CD4-positive, alpha-beta T cell (primary cell): ENCODE measurements at regions not wholly inside any gene's neighbourhood (a gene's known extent, or its start where the extent isn't known, plus 50 kb on each side); places are given as distances from the start of the nearest gene placed in this dataset.

Experiments
- ATAC-seq: fragments of 200-7000 bp; cut with Tn5 transposase; one replicate; pipeline ENCODE4 v1.10.0; 2022; ENCODE audit warnings: mild to moderate bottlenecking; ENCODE audit not compliant: poor library complexity
- CTCF ChIA-PET: fragments of 350-600 bp; sonication (Branson Sonifier 250); formaldehyde crosslinking; loops from one replicate; lab custom pipeline; 2021; ENCODE audit warnings: antibody characterized with exemption, inconsistent platforms; lab: Charles Lee
- POLR2A ChIA-PET: fragments of 350-600 bp; sonication (Branson Sonifier 250); formaldehyde crosslinking; loops from one replicate; lab custom pipeline; 2021; ENCODE audit warnings: antibody characterized with exemption, inconsistent platforms; lab: Charles Lee
- DNase-seq, 14 experiments: peaks; one replicate each; pipeline ENCODE4 v3.0.0-alpha.2; 2013 to 2020; ENCODE audit warnings: mixed read lengths in 2 of 14
- H3K27ac ChIP-seq, 2 donors: one replicate each; pipeline versions ENCODE4 v1.5.1 to v1.7.0; 2013; ENCODE audit warnings: low read length in 2 of 2, low read depth in 1 of 2, mild to moderate bottlenecking in 1 of 2
- H3K27me3 ChIP-seq, 2 experiments: 1 replicate in 1 of 2; 2 replicates in 1 of 2; pipeline versions ENCODE4 v1.6.1 to v1.7.0; 2013; ENCODE audit warnings: low read length in 2 of 2, control low read depth in 1 of 2, mild to moderate bottlenecking in 1 of 2, moderate library complexity in 1 of 2; ENCODE audit not compliant: insufficient read depth in 2 of 2, control insufficient read depth in 1 of 2
- H3K36me3 ChIP-seq: one replicate; pipeline ENCODE4 v1.6.1; 2013; ENCODE audit warnings: low read length, control low read depth; ENCODE audit not compliant: insufficient read depth
- H3K4me1 ChIP-seq: one replicate; pipeline ENCODE4 v1.6.1; 2013; ENCODE audit warnings: low read length, control low read depth; ENCODE audit not compliant: insufficient read depth
- H3K4me3 ChIP-seq: one replicate; pipeline ENCODE4 v1.5.1; 2013; ENCODE audit warnings: mild to moderate bottlenecking, low read length, moderate library complexity
- H3K9me3 ChIP-seq, 2 experiments: 1 replicate in 1 of 2; 2 replicates in 1 of 2; pipeline versions ENCODE4 v1.6.1 to v1.7.0; 2013; ENCODE audit warnings: low read length in 2 of 2, mild to moderate bottlenecking in 2 of 2, control low read depth in 1 of 2, moderate library complexity in 1 of 2; ENCODE audit not compliant: control insufficient read depth in 1 of 2, insufficient read depth in 1 of 2
- H3K27ac Mint-ChIP-seq: one replicate; pipeline ENCODE4 v1.8.0; 2020; ENCODE audit warnings: mixed read lengths
- H3K27me3 Mint-ChIP-seq: one replicate; pipeline ENCODE4 v1.8.0; 2021; ENCODE audit warnings: mixed read lengths
- H3K36me3 Mint-ChIP-seq: one replicate; pipeline ENCODE4 v1.8.0; 2021; ENCODE audit warnings: low read depth, mixed read lengths
- H3K4me1 Mint-ChIP-seq: one replicate; pipeline ENCODE4 v1.8.0; 2021; ENCODE audit warnings: low read depth, mixed read lengths
- H3K4me3 Mint-ChIP-seq: one replicate; pipeline ENCODE4 v1.8.0; 2020; ENCODE audit warnings: mild to moderate bottlenecking, mixed read lengths
- H3K9me3 Mint-ChIP-seq: one replicate; pipeline ENCODE4 v1.8.0; 2020; ENCODE audit warnings: mixed read lengths
- CTCF ChIP-seq: fragments of 200-600 bp; IDR thresholded peaks from one replicate; pipeline ENCODE4 v1.8.0; 2022; ENCODE audit warnings: antibody characterized with exemption, mild to moderate bottlenecking
- intact Hi-C, 2 experiments: fragments of 100-400 bp; cut with DNase I in 1 of 2; cut with micrococcal nuclease in 1 of 2; formaldehyde crosslinking; loops; one replicate each; pipeline versions ENCODE4 v1.15.1 to v1.9.0; 2023 to 2025; cut with DNase I, micrococcal nuclease

- H3K36me3 Mint-ChIP-seq: no peaks in the 10 kb centered on the region
Measured at GRCh38 chr6:40937491-40937890, 101.5 kb downstream of the UNC5CL start.

GRCh38 chr6:40936818-40937251 lies 102.2 kb downstream of the UNC5CL start:
- no peaks in the 10 kb centered on the region for H3K4me1 Mint-ChIP-seq
- peaks cover 23% of the 10 kb centered on the region for H3K27me3 Mint-ChIP-seq
- H3K27me3 ChIP-seq: peaks cover 4 to 5% of the 10 kb centered on the region in 2 experiments
- no peak overlapping the region for H3K4me3 Mint-ChIP-seq
- no peaks in the 10 kb centered on the region for H3K36me3 Mint-ChIP-seq
- H3K9me3 ChIP-seq: no peaks in the 10 kb centered on the region
- intact Hi-C loops: no loop called here
- H3K4me1 ChIP-seq: no peaks in the 10 kb centered on the region
- no peak overlapping the region for H3K27ac ChIP-seq
- DNase-seq (no peak), ATAC-seq (no peak)
- no peaks in the 10 kb centered on the region for H3K9me3 Mint-ChIP-seq
- CTCF ChIA-PET: no interaction called here
- H3K27ac Mint-ChIP-seq: no peak overlapping the region
- POLR2A ChIA-PET: no interaction called here
- TF ChIP-seq CTCF: no peak
- no peak overlapping the region for H3K4me3 ChIP-seq
- H3K36me3 ChIP-seq: no peaks in the 10 kb centered on the region

More at GRCh38 chr6:40937491-40937890, 101.5 kb downstream of the UNC5CL start:
- TF ChIP-seq CTCF: no peak
- H3K9me3 Mint-ChIP-seq: no peaks in the 10 kb centered on the region
- H3K27ac ChIP-seq: no peak overlapping the region
- no peak for ATAC-seq
- peaks cover 25% of the 10 kb centered on the region for H3K27me3 Mint-ChIP-seq
- H3K4me1 ChIP-seq: no peaks in the 10 kb centered on the region
- no peak for DNase-seq
- CTCF ChIA-PET: no interaction called here
- H3K9me3 ChIP-seq: no peaks in the 10 kb centered on the region
- no peaks in the 10 kb centered on the region for H3K36me3 ChIP-seq
- H3K4me1 Mint-ChIP-seq: no peaks in the 10 kb centered on the region
- H3K4me3 Mint-ChIP-seq: no peak overlapping the region
- H3K27ac Mint-ChIP-seq: no peak overlapping the region
- peaks cover 4 to 5% of the 10 kb centered on the region in 2 experiments for H3K27me3 ChIP-seq
- H3K4me3 ChIP-seq: no peak overlapping the region
- POLR2A ChIA-PET: no interaction called here
- intact Hi-C loops: no loop called here

GRCh38 chr6:40933864-40934263 lies 105.2 kb downstream of the UNC5CL start:
- CTCF ChIA-PET: no interaction called here
- H3K36me3 ChIP-seq: no peaks in the 10 kb centered on the region

More at GRCh38 chr6:40933864-40934263, 105.2 kb downstream of the UNC5CL start:
- no peaks in the 10 kb centered on the region for H3K36me3 Mint-ChIP-seq
- Histone ChIP-seq H3K27ac (no peak overlapping the region), H3K4me3 (no peak overlapping the region), H3K9me3 (no peaks in the 10 kb centered on the region), H3K4me1 (no peaks in the 10 kb centered on the region), H3K27me3 (peaks cover 0 to 5% of the 10 kb centered on the region in 2 experiments)
- H3K27ac Mint-ChIP-seq: no peak overlapping the region
- no peak for TF ChIP-seq CTCF
- intact Hi-C loops: no loop called here
- H3K4me1 Mint-ChIP-seq: no peaks in the 10 kb centered on the region
- H3K4me3 Mint-ChIP-seq: no peak overlapping the region
- H3K27me3 Mint-ChIP-seq: peaks cover 11% of the 10 kb centered on the region
- DNase-seq: no peak
- ATAC-seq: no peak
- POLR2A ChIA-PET: no interaction called here
- no peaks in the 10 kb centered on the region for H3K9me3 Mint-ChIP-seq
